ENCODE measurements at regions not wholly inside any gene's neighbourhood (a gene's known extent, or its start where the extent isn't known, plus 50 kb on each side); places are given as distances from the start of the nearest gene placed in this dataset.

DNA sequence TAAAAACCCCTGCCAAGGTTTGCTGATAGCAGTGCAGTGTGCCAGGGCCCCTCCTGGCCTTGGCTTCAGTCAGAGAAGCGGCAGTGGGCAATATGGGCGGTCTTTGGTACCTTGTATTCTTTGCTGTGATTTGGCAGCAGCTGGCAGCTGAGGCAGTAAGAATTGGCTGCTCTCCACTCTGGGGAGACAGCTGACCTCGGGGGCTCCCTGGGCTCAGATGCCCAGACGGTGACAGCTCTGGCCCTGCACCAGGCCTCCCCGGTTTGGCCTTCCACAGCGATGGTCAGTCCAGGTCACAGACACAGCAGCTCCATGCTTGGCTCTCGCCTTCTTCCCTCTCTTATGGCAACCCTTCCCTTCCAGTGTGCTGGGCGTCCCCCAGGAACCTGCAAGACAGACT, 330.9 kb downstream of the BCOR start:
- no peaks in the 10 kb centered on the region for H3K79me2 ChIP-seq (ENCODE audit: insufficient read depth, low read depth)
- TF ChIP-seq, protein P1, sequence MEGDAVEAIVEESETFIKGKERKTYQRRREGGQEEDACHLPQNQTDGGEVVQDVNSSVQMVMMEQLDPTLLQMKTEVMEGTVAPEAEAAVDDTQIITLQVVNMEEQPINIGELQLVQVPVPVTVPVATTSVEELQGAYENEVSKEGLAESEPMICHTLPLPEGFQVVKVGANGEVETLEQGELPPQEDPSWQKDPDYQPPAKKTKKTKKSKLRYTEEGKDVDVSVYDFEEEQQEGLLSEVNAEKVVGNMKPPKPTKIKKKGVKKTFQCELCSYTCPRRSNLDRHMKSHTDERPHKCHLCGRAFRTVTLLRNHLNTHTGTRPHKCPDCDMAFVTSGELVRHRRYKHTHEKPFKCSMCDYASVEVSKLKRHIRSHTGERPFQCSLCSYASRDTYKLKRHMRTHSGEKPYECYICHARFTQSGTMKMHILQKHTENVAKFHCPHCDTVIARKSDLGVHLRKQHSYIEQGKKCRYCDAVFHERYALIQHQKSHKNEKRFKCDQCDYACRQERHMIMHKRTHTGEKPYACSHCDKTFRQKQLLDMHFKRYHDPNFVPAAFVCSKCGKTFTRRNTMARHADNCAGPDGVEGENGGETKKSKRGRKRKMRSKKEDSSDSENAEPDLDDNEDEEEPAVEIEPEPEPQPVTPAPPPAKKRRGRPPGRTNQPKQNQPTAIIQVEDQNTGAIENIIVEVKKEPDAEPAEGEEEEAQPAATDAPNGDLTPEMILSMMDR (conservative IDR thresholded peaks at IDR 0.05; ENCODE audit: low read depth, low read length), result no peak
- H3K9ac ChIP-seq, result no peak overlapping the region
- H3K4me1 ChIP-seq (ENCODE audit: low read depth, poor library complexity, severe bottlenecking), result no peaks in the 10 kb centered on the region
- no peak overlapping the region for H3K4me3 ChIP-seq (IDR thresholded peaks at IDR 0.05; ENCODE audit: insufficient read depth, low read depth, low read length)
- no peaks in the 10 kb centered on the region for H3K27me3 ChIP-seq (ENCODE audit: insufficient read depth, low read depth)
- no peaks in the 10 kb centered on the region for H3K36me3 ChIP-seq (ENCODE audit: insufficient read depth)
- H3K27ac ChIP-seq, result no peak overlapping the region
- H2AFZ ChIP-seq (ENCODE audit: low read depth), result no peak overlapping the region
- no peak overlapping the region for H3K4me2 ChIP-seq
- no peaks in the 10 kb centered on the region for H4K20me1 ChIP-seq (ENCODE audit: insufficient read depth)

DNA sequence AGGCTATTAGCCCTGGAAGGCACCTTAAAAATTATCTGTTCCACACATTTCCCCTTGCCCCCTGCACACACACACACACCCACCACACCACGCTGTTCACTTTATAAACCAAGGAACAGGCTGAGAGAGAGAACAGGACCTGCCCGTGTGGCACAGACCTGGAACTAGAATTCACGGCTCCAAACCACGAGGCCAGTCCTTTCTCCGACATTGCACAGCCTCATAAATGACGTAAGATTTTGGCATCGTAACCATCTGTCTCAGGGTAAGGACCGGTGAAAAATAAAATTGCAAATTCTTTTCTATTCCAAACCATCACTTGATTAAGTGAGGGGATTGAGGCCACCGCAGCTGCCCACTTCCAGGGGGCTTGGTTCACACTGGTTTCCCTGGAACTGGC, 330.3 kb downstream of the BCOR start:
- Histone ChIP-seq H3K4me3 (IDR thresholded peaks at IDR 0.05; ENCODE audit: insufficient read depth, low read depth, low read length) (no peak overlapping the region), H3K4me1 (ENCODE audit: low read depth, poor library complexity, severe bottlenecking) (no peaks in the 10 kb centered on the region), H3K4me2 (no peak overlapping the region), H3K9ac (no peak overlapping the region), H3K79me2 (ENCODE audit: insufficient read depth, low read depth) (no peaks in the 10 kb centered on the region), H3K36me3 (ENCODE audit: insufficient read depth) (no peaks in the 10 kb centered on the region), H4K20me1 (ENCODE audit: insufficient read depth) (no peaks in the 10 kb centered on the region), H2AFZ (ENCODE audit: low read depth) (no peak overlapping the region), H3K27ac (no peak overlapping the region), H3K27me3 (ENCODE audit: insufficient read depth, low read depth) (no peaks in the 10 kb centered on the region)
- TF ChIP-seq, protein P1 (conservative IDR thresholded peaks at IDR 0.05; ENCODE audit: low read depth, low read length), result no peak

DNA sequence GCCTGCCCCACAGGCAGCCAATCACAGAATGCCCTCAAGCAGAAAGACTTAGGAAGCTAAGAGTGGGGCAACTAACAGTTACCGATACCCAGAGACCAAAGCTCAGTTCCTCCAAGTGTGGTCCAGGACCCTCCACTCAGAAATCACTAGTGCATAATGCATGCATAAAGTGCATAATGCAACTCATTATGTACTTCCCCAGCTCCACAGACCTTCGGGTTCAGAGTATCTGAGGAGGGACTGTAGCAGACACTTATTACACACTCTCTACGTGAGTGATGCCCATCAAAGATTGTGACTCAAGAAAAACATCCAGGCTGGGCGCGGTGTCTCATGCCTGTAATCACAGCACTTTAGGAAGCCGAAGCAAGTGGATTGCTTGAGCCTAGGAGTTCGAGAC, 328.0 kb downstream of the BCOR start:
- Histone ChIP-seq H3K27ac (no peak overlapping the region), H3K4me1 (ENCODE audit: low read depth, poor library complexity, severe bottlenecking) (no peaks in the 10 kb centered on the region), H3K9ac (no peak overlapping the region), H3K4me3 (IDR thresholded peaks at IDR 0.05; ENCODE audit: insufficient read depth, low read depth, low read length) (no peak overlapping the region), H3K4me2 (no peak overlapping the region), H2AFZ (ENCODE audit: low read depth) (no peak overlapping the region), H3K27me3 (ENCODE audit: insufficient read depth, low read depth) (no peaks in the 10 kb centered on the region), H3K36me3 (ENCODE audit: insufficient read depth) (no peaks in the 10 kb centered on the region), H4K20me1 (ENCODE audit: insufficient read depth) (no peaks in the 10 kb centered on the region), H3K79me2 (ENCODE audit: insufficient read depth, low read depth) (no peaks in the 10 kb centered on the region)
- TF ChIP-seq, protein P1 (conservative IDR thresholded peaks at IDR 0.05; ENCODE audit: low read depth, low read length), result no peak

GRCh38 chrX:39771089-39771488, 326.7 kb downstream of the BCOR start:
- TF ChIP-seq, protein P1 (conservative IDR thresholded peaks at IDR 0.05; ENCODE audit: low read depth, low read length), result no peak
- no peaks in the 10 kb centered on the region for H3K36me3 ChIP-seq (ENCODE audit: insufficient read depth)
- H3K4me2 ChIP-seq, result no peak overlapping the region
- no peak overlapping the region for H3K9ac ChIP-seq
- H3K4me3 ChIP-seq (IDR thresholded peaks at IDR 0.05; ENCODE audit: insufficient read depth, low read depth, low read length), result no peak overlapping the region
- no peaks in the 10 kb centered on the region for H3K4me1 ChIP-seq (ENCODE audit: low read depth, poor library complexity, severe bottlenecking)
- no peaks in the 10 kb centered on the region for H4K20me1 ChIP-seq (ENCODE audit: insufficient read depth)
- no peaks in the 10 kb centered on the region for H3K79me2 ChIP-seq (ENCODE audit: insufficient read depth, low read depth)
- H2AFZ ChIP-seq (ENCODE audit: low read depth), result no peak overlapping the region
- no peak overlapping the region for H3K27ac ChIP-seq
- no peaks in the 10 kb centered on the region for H3K27me3 ChIP-seq (ENCODE audit: insufficient read depth, low read depth)
